Activated CD4-positive, alpha-beta T cell treated with anti-CD3 and anti-CD28 coated beads, Interleukin-2, amount 50 U/mL, for 24 hours (primary cell): ENCODE measurements at regions not wholly inside any gene's neighbourhood (a gene's known extent, or its start where the extent isn't known, plus 50 kb on each side); places are given as distances from the start of the nearest gene placed in this dataset.
"Not testable (repeated sequence)": the region's sequence is repeated elsewhere in the genome, so short reads cannot be mapped to it uniquely, and the experiment has no call there.

Source experiments
- DNase-seq, 2 donors: peaks; one replicate each; pipeline ENCODE4 v3.0.0-alpha.2; 2020; ENCODE audit warnings: low read depth in 1 of 2, low spot score in 1 of 2

DNA sequence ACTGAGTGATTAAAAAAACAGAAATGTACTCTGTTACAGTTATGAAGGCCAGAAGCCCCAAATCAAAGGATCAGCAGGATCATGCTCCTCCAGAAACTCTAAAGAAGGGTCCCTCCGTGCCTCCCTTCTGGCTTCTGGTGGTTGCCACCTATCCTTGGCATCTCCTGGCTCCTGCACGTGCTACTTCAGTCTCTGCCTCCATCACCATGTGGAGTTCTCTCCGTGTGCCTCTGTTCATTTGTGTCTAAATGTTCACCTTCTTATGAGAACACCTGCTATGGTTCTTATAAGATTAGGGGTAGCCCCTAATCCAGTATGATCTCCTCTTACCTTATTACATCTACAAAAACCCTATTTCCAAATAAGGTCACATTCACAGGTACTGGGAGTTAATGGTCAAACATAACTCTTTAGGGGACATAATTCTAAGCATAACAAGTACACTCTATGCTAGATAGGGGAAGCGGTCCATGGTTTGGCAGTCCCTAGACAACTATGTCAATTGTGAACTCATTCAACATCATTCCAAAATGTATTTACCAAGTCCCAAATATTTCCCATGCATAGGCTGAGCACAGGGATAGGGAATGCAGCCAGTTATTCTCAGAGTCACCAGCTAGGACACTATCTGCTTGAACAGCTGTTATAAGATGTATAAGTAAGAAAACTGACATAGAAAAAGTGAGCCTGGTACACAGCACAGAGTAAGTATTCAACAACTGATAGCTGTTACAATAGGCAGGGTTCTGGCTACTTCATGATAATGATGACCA lies 295.5 kb upstream of the BOD1L1 start:
- DNase-seq, result no peak

DNA sequence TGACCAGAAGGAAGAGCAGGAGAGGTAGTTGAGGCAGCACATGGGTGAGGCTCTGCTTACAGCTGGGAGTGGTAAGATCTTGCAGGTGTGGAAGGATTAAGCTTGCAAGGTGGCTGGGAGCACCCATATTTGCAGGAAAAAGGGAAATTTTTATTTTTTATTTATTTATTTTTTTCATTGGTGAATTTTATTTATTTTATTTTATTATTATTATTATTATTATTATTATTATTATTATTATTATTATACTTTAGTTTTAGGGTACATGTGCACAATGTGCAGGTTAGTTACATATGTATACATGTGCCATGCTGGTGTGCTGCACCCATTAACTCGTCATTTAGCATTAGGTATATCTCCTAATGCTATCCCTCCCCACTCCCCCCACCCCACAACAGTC lies 297.4 kb upstream of the BOD1L1 start:
- DNase-seq, result not testable (repeated sequence)

DNA sequence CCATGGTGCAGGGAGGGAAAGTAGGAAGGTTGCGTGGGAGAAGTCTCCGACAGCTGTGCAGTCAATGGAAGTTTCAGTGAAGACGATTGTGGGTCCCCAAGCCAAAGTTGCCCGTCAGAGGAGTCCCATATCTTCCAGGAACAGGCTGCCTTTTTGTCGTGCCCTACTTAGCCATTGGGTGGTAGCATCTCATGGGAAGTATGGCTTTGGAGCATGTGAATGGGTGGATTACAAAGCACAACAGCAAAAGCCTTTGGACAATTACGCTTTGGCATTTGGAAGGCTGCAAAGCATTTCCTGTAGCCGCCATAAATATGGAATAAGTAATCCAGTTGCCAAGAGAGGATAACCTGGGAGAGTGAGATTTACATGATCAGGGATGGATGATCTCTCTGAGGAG lies 300.7 kb upstream of the BOD1L1 start:
- DNase-seq, result no peak

DNA sequence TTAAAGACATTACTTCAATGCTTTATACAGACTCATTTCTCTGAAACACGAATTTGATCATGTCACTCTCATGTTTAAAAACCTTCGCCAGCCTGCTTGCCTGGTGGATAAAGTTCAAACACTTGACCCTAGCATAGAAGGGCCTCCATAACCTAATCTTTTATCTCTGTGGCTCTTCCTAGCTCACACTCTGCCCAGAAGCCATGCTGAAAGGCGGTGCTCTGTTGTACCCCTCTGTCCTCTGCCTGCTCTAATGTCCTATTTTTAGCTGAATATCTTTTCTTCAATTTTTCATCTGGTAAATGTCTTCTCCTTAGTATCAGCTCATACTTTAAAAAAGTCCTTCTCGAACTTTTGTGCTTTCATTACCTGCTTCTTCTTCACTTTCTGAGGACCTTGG lies 302.6 kb upstream of the BOD1L1 start:
- DNase-seq, result no peak

DNA sequence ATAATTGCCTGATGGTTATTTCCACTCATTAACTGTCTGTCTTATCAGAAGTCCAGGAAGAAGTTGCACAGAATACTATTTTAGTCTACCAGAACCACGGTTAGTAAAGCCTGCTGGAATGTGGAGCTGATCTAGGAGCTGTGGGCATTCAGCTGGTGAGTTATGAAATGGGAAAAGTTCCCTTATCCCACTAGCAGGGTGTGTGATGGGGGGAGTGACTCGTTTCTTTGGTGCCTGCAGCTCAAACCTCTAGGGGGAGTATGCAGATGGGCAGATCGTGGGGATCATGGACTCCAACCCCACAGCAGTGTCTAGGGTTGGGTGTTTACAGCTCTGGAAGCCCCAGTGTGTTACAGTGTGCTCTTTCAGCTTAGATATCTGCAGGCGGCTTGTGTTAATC lies 305.7 kb upstream of the BOD1L1 start:
- no peak for DNase-seq

DNA sequence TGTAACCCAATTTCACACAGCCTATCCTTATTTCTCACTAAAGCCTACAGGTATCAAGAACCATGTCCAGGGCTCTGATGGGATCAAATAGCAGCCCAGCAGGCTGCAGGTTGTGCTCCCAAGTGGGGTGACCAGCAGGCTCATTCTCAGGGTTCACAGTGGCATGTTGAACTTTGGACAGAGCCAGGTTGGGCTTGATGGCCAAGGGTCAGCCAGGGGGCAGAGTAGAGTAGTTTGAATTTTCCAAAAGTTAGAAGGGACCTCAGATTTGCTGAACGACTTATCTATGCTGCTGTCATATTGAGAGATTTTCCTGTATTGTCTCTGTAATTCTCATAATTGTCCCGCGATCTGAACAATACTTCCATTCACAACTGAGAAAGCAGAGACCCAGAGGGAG lies 310.8 kb upstream of the BOD1L1 start:
- DNase-seq, result no peak

DNA sequence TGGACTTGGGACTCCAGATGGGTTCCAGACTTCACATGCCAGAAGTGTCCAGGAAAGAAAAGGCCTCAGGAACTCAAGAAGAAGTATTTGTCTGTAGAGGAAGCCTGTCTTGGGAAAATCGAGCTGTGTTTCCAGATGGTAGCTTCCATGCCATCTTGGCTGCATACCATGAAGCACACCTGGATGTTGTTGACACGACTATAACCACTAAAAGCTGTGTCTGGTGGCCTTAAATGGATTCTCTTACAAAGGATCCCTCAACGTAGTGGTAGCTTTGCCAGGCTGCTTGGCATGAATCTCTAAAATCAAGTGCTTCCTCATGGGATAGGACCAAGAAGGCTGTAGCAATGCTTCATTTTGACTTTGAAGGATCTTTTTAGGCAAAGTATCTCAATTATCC lies 313.4 kb upstream of the BOD1L1 start:
- DNase-seq, result no peak

DNA sequence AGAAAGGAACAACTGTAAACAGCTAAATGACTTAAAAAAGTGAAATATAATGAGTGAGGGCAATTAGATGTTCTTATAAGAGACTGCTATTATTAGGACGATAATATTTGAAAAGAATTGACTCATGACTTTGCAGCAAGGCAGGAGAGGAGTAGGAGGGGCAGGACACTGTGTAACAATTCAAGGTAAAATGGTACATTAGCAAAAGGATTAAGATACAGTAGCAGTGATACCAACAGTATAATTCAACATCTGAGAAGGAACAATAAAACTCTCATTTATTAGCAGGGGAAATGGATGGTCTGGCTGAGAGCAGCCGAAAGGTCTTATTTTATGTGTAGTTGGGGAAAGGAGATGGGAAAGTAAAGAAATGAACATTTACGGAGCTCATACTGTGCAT lies 315.5 kb upstream of the BOD1L1 start:
- no peak for DNase-seq

DNA sequence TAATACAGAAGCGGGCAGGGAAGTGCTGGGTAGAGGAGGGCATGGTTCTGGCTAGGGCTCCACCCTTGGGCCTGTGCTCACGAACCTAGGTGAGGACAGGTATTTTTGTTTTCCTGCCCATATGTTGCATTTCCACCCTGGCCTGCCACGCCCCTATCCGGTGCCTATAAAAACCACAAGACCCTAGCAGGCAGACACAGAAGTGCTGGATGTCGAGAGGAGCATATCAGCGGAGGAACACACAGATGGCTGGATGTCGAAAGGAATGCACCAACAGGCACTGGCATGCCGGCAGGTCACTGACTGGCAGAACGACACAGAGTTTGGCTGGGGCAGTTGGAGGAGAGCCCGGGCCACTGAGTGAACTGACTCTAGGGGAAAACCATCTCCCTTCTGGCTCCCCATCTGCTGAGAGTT lies 316.6 kb upstream of the BOD1L1 start:
- DNase-seq, result no peak

DNA sequence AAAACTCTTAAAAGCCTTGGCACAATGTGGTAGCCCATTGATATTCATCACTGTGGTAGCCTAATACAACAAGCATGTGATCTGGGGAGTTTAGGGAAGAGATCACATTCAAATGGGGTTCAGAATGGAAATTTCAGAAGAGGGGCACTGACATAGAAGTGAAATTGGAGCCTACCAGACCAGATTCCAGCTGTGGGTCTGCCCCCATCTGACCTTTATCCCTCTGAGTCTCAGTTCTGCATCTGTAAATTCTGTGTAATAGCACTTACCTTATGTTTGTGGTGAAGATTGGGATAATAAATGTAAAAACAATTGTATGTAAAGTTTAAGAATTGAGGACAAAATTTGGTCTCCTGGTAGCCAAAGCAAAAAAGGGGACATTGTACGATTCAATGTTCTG lies 320.4 kb upstream of the BOD1L1 start:
- DNase-seq, result no peak

DNA sequence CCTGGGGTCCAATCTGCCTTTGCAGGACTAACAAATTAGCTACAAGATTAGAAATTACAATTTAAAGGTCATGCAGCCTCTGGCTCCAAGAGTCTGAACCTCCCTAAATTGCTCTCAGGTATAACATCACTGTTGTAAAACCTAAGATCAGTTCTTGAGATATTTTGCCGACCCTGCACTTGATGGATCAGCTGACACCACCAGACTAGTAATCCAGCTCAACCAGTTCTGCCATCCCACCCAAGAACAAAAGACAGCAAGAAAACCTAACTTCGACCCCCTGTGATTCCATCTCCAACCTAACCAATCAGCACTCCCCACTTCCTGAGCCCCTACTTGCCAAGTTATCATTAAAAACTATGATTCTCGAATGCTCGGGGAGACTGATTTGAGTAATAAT lies 323.0 kb upstream of the BOD1L1 start:
- no peak for DNase-seq

DNA sequence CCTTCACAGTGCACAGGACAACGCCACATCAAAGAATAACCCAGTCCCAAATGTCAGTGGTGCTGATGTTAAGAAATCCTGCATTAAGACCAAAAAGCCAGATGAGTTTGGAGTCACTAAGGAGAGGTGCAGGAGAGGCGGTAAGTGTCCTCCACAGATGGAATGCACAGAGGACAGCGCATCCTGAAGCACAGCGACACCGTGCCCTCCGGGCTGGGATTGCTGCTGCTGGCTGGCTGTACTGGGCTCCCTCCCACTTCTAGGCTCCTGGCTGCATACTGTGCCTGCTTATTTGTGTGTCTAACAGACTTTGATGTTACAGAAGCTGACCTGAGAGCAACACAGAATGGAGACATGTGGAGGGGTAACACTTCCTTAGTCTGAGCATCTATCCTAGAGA lies 325.6 kb upstream of the BOD1L1 start:
- DNase-seq, result no peak

DNA sequence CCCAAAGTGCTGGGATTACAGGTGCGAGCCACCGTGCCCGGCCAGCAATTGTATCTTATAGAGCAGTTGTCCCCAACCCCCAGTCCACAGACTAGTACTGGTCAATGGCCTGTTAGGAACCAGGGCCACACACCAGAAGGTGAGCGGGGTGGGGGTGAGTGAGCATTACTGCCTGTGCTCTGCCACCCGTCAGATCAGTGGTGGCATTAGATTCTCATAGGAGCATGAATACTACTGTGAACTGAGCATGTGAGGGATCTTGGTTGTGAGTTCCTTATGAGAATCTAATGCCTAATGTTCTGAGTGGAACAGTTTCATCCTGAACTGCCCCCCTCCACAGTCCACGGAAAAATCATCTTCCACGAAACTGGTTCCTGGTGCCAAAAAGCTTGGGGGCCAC lies 328.0 kb upstream of the BOD1L1 start:
- DNase-seq, result no peak

DNA sequence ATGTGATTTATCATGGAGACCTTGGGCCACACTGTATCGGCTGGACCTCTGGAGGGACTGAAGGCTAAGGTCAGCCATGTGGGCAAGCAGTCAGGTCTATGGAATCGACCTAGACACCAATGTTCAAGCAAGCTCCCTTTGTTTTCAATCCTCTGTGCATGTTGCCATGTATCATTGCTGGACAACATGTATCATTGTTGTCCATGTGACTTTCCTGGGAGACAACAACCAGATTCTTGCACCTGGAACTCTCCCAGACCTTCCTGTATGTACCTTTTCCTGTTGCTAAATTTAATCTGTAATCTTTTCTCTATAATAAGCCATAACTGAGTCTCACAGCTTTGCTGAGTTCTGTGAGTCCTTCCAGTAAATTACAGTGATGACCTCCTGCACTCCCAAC lies 329.4 kb upstream of the BOD1L1 start:
- no peak for DNase-seq

DNA sequence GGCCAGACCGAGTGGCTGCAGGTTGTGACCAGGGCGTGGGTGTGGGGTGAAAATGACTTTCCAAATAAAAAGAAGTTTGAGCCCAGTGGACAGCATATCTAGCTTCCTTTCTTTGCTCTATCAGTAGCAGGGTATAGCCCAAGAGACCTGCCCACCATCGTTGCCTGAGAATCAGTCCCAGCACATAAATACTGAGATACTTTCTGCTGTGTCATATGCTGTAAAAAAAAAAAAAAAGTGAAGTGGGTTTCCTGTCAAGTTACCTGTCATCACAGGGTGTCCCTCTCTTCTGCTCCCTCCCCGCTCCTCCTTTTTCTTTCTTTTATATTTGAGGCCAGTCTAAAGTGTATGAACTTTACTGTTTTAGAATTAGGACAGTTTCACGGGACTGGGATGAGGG lies 330.3 kb upstream of the BOD1L1 start:
- DNase-seq, result no peak

DNA sequence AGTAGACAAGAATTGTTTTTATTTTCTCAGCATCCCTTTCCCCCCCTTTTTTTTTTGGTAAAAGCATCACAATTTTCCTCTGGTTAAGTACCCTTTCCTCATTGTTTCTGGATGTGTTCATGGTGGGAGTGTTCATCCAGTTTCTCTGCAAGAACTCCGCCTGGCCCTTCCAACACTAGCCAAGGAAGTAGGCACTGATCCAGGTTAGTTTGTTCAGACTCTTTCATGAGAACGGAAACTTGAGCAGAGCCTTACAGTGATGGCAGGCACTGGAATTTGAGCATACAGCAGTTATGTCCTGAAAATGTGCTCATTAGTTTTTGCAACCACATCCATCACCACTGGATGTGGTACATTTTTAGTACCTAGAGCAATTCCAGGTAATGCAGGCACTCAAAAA lies 336.1 kb upstream of the BOD1L1 start:
- DNase-seq, result no peak

DNA sequence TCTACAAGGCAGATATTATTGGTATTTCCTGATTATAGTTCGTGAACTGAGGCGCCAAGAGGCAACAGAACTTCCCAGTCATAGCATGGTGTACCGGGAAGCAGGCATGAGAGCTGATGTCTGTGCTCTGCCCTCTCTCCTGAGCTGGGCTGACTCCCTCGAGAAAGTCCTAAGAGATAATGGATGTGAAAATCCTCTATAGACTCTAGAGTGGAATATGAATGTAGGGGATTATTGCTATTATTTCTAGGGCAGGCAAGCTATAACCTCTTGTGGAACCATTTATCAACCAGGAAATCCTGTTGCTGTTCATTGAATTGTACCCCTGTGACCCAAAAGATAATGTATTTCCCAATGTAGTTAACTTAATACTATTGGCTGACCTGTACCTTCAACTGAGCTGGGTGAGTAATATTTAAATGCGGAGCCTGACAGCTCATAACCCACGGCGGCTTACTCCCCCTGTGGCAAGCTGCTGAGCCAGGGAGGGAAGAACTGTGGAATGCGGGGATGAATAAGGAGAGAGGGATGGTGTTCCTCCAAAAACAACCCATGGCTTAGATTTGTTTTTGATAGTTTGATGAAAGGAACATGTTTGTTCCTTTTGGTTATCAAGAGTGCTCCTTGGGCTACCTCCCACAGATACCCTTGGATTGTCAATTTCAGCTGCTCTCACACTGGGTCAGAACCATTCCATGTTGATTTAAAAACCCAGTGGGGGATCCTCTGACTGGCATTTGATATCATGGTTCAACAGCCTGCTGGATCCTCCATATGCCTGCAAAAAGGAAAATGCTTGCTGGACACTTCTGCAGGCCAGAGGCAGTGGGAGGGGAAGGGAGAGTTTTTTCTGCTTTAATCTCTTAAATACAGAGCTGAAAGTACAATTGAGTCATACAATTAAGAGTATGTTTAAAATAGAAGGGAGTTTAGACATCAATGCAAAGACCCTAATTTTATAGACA lies 339.0 kb upstream of the BOD1L1 start:
- DNase-seq, result no peak

DNA sequence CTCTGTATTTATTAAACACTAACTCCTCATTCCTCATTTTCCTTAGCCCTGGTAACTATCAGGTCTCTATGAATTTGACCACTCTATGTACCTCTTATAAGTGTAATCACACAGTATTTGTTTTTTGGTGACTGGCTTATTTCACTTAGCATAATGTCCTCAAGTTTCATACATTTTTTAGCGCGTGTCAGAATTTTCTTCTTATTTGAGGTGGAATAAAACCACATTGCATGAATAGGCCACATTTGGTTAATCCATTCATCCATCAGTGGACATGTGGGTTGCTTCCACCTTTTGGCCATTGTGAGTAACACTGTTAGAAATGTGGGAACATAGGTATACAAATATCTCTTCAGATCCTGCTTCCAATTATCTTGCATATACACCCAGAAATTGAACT lies 341.2 kb upstream of the BOD1L1 start:
- DNase-seq, result no peak

DNA sequence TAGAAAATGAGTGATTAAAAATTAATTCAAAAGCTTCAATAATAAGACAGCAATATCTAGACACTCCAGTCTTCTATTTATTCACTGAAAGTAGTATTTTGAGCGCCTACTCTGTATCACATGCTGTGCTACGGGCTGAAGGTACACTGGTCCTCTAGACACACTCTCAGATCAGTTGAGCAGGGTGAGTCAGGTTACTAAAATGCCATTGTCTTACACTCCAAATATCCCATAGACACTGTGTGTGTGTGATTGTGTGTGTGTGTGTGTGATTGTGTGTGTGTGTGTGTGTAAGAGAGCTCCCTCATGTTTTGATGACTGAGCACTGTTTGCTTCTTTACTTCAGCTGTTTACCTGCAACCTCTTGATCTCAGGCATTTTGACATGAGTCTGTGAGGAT lies 342.8 kb upstream of the BOD1L1 start:
- DNase-seq, result no peak

DNA sequence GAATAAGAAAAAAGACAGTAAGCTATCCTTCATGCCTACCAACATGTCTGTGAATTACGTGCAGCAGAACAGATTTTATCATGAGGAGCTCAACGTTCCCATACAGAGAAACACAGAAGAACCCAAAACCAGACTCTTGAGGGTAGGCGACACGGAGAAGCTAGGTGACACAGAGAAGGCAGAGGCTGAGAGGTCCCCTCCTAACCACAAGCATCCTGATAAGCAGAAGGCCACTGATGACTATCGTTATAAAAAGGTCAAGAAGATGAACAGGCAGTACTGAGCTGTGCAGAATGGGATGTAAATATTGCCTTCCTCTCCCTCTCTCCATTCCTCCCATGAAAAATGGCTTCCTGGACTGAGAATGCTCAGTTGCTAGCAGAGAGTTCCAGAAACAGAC lies 350.2 kb upstream of the BOD1L1 start:
- DNase-seq, result no peak

DNA sequence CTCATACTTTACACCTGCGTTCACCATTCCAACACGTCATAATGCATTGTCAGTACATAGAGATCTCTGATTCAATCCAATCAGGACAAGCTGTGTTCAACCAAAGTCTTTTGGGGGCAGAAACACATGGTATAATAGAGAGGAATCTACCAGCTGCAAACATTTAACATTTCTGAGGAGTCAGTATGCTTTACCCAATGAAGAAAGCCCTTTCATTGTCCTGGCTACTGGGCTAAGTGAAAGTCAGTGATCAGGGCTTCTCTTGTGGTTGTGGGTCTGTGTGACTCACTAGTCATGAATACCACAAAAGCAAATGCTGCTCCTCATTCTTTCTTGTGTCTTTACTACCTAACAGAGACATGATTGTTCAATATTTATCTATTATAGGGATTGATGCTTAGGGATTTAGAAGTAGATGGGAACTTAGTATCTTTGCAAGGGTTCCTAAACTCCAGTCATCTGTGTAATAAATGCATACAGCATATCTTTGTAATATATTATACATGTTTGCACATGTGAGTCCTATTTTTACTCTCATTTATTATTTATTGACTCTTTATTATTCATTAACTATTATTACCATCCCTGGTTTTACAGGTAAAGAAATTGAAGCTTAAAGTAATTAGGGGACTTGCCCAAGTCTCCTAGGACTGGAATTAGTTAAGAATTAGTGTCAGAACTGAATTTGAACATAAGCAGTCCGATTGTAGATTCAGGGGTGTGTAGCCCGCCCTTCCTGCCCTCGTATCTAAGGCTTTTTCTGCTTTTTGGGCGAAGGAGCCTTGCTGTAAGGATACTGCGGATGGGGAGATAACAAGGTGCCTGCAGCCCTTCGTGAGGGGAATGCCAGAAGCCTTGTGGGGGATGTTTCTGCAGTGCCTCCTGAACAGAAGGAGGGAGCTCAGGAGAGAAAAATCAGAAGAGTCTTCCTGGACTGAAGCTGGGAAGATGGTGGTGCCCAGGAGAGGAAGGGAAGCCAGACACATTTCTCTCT lies 353.1 kb upstream of the BOD1L1 start:
- no peak for DNase-seq
